ENCODE measurements at regions not wholly inside any gene's neighbourhood (a gene's known extent, or its start where the extent isn't known, plus 50 kb on each side); places are given as distances from the start of the nearest gene placed in this dataset.

- TF ChIP-seq, protein P1, sequence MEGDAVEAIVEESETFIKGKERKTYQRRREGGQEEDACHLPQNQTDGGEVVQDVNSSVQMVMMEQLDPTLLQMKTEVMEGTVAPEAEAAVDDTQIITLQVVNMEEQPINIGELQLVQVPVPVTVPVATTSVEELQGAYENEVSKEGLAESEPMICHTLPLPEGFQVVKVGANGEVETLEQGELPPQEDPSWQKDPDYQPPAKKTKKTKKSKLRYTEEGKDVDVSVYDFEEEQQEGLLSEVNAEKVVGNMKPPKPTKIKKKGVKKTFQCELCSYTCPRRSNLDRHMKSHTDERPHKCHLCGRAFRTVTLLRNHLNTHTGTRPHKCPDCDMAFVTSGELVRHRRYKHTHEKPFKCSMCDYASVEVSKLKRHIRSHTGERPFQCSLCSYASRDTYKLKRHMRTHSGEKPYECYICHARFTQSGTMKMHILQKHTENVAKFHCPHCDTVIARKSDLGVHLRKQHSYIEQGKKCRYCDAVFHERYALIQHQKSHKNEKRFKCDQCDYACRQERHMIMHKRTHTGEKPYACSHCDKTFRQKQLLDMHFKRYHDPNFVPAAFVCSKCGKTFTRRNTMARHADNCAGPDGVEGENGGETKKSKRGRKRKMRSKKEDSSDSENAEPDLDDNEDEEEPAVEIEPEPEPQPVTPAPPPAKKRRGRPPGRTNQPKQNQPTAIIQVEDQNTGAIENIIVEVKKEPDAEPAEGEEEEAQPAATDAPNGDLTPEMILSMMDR (IDR thresholded peaks at IDR 0.05; ENCODE audit: low read depth, low read length): no peak
- DNase-seq (ENCODE audit: low read depth in 2 of 2): no peak
- no peak overlapping the region for H3K4me3 ChIP-seq (replicated peaks in 1 of 2; ENCODE audit: low read depth in 2 of 2, low read length in 2 of 2)
These were observed 587.9 kb downstream of the MTRR start for GRCh38 chr5:8456846-8457186.

DNA sequence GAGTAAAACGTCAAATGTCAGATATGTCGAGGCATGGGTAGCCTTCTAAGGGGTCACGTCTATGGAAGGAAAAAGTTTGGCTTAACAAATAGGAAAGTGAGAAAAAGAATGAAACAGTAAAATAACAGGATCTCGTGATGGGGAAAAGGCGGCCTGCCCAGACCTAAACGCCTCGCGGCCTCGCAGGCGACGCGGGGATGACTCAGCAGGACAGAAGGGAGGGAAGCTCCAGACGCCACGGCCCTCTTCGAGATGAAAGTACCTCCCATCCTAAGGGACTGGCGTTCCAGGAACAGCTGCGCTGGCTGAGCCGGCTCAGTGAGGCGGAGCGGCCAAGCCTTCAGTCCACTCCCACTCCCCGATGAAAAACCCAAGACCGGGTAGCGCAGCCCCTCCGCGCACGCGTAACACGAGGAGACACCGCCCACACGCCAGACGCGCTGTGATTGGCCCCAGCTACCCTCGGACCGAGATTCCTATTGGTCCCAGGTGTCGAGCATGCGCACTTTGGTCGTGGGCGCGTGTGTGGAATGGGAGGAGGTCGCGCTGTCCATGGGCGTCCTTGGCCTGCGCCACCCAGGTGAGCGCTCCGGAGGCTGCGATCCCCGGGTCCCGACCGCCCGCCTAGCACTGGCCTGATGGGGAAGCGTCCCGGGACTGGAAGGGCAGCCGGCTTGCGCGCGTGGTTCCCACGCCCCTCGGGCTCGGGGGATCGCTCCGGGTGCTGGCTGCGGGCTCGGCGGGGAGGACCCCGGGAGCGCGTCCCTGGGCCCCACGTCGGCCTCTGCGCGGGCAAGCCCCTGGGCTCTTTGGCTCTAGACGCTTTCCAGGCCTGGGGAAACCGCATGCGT lies 588.5 kb downstream of the MTRR start:
- H3K4me3 ChIP-seq (replicated peaks in 1 of 2; ENCODE audit: low read depth in 2 of 2, low read length in 2 of 2): peak overlapping the region; percentile 70 to 90
- TF ChIP-seq, protein P1 (IDR thresholded peaks at IDR 0.05; ENCODE audit: low read depth, low read length): no peak
- peak; percentile 99 for DNase-seq (ENCODE audit: low read depth in 2 of 2)

DNA sequence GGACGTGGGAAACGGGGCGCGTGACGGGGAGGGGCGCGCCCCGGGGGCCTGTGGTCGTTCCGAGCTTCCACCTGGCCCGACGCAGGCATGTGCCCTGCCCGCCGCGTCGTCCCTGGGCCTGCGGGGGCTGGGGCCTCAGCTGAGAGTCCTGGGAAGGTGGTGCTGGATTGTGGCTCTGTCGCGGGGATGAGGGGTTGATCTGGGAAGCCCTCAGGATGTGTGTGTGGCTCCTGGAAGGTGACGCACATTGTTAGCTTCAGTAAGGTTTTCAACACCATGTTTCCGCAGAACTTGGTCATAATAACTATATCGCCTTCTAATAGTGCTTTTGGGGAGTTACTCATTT lies 589.1 kb downstream of the MTRR start:
- peak; percentile 38 to 50 for DNase-seq (ENCODE audit: low read depth in 2 of 2)
- H3K4me3 ChIP-seq (replicated peaks in 1 of 2; ENCODE audit: low read depth in 2 of 2, low read length in 2 of 2): peak overlapping the region; percentile 70 to 90
- TF ChIP-seq, protein P1 (IDR thresholded peaks at IDR 0.05; ENCODE audit: low read depth, low read length): no peak

GRCh38 chr5:8461543-8461942 lies 592.6 kb downstream of the MTRR start:
- no peak overlapping the region for H3K4me3 ChIP-seq (replicated peaks in 1 of 2; ENCODE audit: low read depth in 2 of 2, low read length in 2 of 2)
- DNase-seq (ENCODE audit: low read depth in 2 of 2): no peak
- TF ChIP-seq, protein P1 (IDR thresholded peaks at IDR 0.05; ENCODE audit: low read depth, low read length): no peak

DNA sequence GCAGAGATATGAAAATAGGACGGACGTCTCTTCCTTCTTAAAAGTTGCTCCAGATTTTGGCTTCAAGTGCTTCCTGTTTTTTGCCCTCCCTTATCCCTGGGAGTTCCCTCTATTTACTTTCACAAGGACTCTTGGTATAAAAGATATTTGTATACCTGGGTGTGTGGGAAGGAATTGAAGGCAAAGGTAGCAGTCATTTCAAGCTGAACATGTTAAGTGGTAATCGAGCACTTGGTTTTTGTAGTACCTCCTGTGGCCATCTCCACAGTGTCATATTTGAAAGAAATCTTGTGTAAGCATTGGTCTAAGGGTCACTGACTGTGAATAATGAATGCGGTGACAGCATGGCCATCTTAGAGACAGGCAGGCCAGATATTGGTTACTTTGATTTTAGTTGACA lies 593.6 kb downstream of the MTRR start:
- no peak overlapping the region for H3K4me3 ChIP-seq (replicated peaks in 1 of 2; ENCODE audit: low read depth in 2 of 2, low read length in 2 of 2)
- TF ChIP-seq, protein P1 (IDR thresholded peaks at IDR 0.05; ENCODE audit: low read depth, low read length): no peak
- DNase-seq (ENCODE audit: low read depth in 2 of 2): no peak

GRCh38 chr5:8470489-8470888 lies 601.5 kb downstream of the MTRR start:
- TF ChIP-seq, protein P1 (IDR thresholded peaks at IDR 0.05; ENCODE audit: low read depth, low read length): no peak
- H3K4me3 ChIP-seq (replicated peaks in 1 of 2; ENCODE audit: low read depth in 2 of 2, low read length in 2 of 2): no peak overlapping the region
- no peak for DNase-seq (ENCODE audit: low read depth in 2 of 2)

DNA sequence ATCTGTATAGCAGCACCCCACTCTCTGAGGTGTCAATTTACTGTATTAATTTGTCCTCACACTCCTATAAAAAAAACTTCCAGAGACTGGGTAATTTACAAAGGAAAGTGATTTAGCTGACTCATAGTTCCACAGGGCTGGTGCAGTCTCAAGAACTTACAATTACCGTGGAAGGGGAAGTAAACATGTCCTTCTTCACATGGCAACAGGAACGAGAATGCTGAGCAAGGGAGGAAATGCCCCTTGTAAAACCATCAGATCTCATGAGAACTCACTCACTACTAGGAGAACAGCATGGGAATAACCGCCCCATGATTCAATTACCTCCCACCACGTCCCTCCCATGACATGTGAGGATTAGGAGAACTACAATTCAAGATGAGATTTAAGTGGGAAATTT lies 602.6 kb downstream of the MTRR start:
- H3K4me3 ChIP-seq (replicated peaks in 1 of 2; ENCODE audit: low read depth in 2 of 2, low read length in 2 of 2): no peak overlapping the region
- TF ChIP-seq, protein P1 (IDR thresholded peaks at IDR 0.05; ENCODE audit: low read depth, low read length): no peak
- peak in 1 of 2 donors; percentile 11 for DNase-seq (ENCODE audit: low read depth in 2 of 2)

All from cardiac fibroblast (primary cell).